HG02763 (cell line): ENCODE measurements at regions not wholly inside any gene's neighbourhood (a gene's known extent, or its start where the extent isn't known, plus 50 kb on each side); places are given as distances from the start of the nearest gene placed in this dataset.

Experiments
- ATAC-seq: cut with Tn5 transposase; IDR thresholded peaks from one replicate; pipeline ENCODE4 v1.9.1; 2021; ENCODE audit warnings: mild to moderate bottlenecking, moderate library complexity; ENCODE audit not compliant: unreplicated experiment

DNA sequence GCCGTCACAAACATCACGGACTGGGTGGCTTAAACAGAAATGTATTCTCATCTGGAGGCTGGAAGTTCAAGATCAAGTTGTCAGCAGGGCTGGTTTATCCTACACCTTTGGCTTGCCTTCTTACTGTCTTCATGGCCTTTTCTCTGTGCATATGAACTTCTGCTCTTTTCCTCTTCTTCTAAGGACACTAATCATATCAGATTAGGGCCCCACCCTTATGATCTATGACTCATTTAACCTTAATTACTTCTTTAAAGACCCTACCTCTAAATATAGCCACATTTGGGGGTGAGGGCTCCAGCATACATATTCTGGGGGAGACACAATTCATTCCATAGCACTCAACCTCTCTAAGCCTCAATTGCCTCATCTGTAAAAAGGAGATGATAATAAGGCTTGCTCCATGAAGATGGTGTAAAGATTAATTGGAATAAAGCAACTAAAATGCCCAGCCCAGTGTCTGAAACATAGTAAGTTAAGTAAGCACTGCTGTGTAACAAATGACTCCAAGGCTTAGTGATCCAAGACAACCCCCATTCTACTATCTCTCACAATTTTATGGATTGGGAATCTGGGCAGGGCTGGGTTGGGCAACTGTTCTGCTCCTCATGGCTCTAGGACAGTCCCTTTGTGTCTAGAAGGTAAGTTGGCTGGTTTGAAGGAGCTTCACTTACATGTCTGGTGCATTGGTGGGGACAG, 119.8 kb downstream of the BANF2 start:
- ATAC-seq: no peak

- no peak for ATAC-seq
These were observed 118.4 kb downstream of the BANF2 start for GRCh38 chr20:17818187-17818586.

DNA sequence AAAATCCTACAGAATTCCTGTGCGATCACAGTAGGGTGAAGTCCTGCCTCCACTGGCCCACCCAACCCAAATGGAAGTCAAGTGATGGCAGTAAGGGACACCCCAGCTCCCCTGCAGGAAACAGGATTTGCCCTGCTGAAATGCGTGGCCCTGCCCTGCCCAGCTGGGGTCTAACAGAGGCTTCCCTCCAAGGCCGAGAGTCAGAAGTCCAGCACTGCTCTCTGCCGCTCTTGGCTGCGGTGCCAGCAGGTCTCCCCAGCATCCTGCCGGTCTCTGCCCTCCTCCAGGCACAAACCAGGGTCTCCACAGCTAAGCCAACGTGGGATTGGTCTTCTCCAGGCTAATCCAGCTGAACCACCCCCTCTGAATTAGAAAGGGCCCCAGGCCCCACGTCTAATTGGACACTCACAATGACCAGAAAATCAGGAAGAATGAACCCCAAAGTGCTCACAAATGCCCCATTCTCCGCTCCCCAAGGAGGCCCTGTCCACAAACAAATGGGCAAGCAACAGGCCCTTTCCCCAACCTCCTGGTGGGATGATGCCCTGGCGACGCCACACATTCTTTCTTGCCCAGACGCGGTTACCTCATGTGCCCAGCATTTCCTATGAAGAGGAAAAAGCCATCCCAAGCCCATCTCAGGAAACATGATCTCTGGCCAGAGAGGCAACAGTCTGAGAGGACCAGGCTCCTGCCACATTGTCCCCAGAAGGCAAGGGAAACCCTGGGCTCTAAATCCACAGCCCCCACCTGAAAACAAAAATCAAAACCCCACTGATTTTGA, 117.2 kb downstream of the BANF2 start:
- no peak for ATAC-seq

DNA sequence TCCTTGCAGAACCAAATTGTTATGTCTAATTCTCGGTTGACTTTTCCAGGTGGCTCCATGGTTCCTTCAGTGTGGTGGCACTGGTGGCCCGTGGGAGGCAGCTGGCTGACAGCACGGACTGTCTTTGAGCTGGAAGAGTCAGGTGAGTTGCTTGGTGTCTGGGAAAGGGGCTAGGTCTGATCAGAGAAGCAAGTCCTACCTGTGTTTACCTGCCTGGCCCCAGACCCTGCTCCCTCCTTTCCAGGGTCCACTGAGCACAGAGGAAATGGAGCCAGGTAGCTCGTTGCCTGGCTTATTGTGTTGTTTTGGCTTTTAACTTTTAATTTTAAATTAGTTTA, 111.8 kb downstream of the BANF2 start:
- no peak for ATAC-seq

DNA sequence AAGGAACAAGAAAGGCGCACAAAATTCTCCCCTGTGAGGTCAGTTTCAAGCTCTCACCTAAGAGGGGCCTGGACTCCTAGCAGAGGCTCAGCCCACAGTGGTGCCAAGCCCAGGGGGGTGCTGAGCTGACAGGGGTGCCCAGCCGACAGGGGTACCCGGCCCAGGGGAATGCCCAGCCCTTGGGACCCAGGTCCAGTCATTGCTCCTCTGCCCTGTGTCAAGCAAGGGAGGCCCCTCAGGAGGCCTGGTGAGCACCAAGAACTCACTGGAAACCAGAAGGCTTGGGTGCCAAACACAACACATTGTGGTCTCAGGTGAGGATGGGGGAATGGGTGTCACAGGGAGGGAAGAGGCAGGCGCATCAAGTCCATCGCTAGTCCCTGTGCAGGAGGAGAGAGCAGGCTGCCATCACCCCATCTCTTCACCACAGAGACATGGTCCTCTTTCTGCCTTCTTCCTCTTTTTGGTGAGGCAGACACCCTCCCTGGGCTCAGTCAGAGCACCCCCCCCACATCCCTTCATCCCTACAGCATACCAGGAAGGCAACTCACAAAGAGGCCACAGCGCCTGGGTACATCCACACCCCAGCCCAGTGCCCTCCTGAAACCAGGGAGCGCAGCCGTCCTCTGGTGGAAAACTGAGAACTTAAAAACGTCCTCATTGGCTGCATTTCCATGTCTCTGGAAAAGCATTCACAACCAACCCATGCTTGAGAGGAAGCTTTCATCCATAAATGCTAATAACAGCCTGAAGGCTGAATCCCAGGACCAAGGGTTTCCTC, 111.3 kb downstream of the BANF2 start:
- no peak for ATAC-seq

- no peak for ATAC-seq
These were observed 110.4 kb downstream of the BANF2 start for GRCh38 chr20:17810062-17810631.

DNA sequence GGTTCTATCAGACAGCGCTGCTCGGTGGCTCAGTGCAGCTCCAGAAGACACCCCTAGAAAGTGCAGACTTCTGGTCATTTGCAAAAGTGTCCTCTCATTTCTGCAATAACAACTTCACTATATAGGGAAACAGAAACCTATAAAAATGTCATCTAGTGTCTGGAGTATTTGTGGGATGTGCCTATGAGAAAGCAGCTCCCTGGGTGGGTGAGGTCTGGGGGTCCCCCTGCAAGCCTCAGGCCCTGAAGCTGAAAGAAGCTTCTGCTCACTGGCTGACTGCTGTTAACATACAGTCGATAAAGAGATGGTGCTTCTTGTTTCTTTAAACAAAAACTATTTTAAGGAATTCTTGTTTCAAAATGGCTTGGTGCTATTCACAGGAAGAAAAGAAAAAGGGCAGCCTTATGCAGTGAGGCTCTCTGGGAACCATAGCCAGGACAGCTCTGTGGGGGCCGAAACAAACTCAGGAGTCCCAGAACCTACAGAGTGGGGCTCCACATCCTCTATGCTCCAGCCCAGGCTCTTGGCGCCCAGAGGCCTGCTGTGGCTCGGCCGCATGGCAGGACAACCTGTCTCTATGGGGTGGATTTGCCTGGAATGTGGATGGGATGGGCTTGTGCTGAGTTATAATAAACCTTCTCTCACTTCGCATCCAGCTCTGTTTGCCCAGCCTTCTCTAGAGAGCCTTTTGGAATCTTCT, 109.7 kb downstream of the BANF2 start:
- no peak for ATAC-seq

- ATAC-seq: no peak
These were observed 109.0 kb downstream of the BANF2 start for GRCh38 chr20:17808782-17809181.

DNA sequence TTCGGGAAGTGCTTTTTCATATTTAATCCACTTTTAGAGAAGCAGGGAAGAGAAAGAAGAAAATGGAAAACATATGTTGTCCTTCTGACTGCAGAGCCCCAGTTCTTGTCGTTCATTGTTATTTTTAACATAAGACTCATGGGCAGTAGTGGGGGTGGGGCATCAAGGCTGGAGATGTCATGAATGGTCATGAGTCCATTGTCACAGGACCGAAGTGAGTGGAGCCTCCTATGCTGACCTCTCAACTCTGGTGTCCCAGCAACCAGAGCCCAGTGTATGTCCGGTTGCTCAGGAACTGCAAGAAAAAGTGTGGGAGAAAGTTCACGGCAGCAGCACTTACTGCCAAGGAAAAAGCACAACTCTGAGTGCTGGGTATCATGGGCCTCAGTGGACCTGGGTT, 108.6 kb downstream of the BANF2 start:
- ATAC-seq: no peak

DNA sequence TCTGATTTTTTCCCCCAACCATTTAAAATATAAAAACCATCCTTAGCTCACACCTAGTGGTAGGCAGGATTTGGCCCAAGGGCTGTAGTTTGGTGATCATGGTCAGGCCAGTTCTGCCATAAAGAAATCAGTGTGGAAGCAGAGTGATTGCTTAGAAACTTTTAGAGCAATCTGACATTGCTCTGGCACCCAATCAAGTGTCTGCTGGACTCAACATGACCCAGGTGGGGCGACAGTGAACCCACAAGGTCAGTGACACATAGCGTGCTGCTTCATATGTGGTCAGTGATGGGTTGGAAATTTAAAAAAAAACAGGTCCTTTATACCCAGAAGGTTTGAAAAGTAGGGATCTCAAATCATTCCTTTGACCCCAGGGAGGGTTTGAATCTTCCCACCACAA, 107.9 kb downstream of the BANF2 start:
- ATAC-seq: no peak

DNA sequence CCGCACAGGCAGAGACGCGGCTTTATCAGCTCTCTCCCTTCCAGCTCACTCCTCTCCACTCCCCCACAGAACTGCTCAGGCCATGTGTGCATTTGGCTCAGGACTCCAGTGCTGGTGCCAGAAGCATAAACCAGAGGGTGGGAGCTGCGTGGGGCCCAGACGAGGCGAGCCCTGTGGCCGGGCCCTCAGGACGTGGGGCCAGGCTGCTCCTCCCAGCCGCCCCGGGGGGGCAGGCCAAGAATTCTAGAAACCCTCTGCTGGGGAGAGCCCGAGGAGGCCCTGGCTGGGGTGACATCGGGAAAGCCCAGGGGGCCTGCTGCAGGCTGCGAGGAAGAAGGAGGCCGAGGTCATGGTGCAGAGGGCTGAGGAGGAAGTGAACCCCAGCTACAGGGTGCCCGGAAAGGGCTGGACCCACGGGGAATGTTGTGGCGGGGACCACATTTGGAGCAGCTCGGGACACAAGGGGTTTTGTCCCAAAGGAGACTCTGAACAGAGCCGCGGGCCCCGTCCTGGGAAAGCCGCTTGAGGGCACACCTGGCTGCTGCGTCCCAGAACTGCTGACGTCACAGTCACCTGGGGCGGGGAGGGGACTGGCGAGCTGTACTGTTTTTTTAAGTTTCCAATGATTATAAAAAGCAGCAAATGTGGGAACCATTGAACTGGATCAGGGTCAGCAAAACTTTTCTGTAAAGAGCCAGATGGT, 107.1 kb downstream of the BANF2 start:
- ATAC-seq: no peak

GRCh38 chr20:17806107-17806506, 106.3 kb downstream of the BANF2 start:
- ATAC-seq: no peak

GRCh38 chr20:17803765-17804164, 104.0 kb downstream of the BANF2 start:
- ATAC-seq: no peak

- ATAC-seq: no peak
These were observed 99.9 kb downstream of the BANF2 start for GRCh38 chr20:17799575-17800227.

GRCh38 chr20:17798601-17799000, 98.8 kb downstream of the BANF2 start:
- no peak for ATAC-seq

DNA sequence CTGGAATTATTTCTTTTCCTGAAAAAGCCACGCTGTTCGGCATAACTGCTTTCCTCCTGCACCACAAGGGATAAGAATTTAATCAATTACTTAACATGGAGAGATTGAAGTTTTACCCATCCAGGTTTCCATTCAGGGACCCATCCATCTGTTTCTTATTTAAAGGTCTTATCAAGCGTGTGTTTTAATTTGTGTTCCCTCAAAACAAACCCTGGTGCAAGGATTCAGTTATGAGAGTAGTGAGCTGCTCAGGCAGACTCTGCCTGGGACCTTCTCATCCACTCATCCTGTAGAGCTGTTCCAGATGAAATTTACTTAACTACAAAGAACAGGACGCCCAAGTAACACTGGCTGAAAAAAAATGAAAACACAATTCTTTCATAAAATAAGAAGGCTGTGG, 97.8 kb downstream of the BANF2 start:
- ATAC-seq: no peak

DNA sequence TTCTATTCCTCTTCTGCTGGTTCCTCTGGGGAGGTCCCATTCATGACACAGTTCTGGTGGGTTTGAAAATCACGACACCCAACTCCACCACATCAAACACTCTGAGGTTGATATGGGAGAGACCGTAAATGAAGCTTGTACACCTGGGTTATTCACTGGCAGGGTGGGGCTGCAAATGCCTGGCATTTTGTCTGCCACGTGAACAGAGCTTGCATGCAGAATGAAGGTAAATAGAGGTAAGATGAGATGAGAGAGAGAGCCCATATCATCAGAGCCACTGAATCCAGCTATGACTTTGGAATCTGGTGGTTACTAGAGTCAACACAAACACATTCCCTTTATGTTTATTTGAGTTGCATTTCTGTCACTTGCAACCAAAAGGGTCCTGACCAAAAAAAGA, 97.4 kb downstream of the BANF2 start:
- ATAC-seq: no peak

DNA sequence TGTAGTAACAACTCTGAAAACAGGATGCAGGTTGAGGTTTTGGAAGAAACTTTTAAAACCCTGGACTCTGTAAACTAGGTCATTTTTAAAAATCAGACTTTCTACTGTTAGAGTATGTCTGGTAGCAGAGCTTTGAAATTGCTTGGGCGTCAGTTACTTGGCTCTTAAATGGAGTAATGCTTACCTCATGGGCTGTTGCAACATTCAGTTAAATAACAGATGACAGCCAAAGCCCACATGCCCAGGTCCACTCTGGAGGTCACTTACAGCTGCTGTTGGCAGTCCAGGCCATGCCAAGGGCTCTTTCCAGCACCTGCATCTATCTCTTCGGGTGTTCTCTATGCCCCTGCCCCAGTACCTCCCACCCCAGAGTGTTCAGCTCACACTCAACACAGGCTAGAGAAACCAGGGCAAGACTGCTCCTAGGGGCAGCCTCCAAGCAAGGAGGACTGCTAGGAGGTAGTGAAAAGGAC, 96.4 kb downstream of the BANF2 start:
- no peak for ATAC-seq

- ATAC-seq: no peak
These were observed 95.8 kb downstream of the BANF2 start for GRCh38 chr20:17795501-17796071.
